ENCODE measurements at regions not wholly inside any gene's neighbourhood (a gene's known extent, or its start where the extent isn't known, plus 50 kb on each side); places are given as distances from the start of the nearest gene placed in this dataset.

GRCh38 chr19:33947265-33947964 lies 150.7 kb downstream of the KCTD15 start:
- TF ChIP-seq JAZF1 (CRISPR knock-in tag; IDR thresholded peaks at IDR 0.05) = no peak
- TF ChIP-seq, protein P1, sequence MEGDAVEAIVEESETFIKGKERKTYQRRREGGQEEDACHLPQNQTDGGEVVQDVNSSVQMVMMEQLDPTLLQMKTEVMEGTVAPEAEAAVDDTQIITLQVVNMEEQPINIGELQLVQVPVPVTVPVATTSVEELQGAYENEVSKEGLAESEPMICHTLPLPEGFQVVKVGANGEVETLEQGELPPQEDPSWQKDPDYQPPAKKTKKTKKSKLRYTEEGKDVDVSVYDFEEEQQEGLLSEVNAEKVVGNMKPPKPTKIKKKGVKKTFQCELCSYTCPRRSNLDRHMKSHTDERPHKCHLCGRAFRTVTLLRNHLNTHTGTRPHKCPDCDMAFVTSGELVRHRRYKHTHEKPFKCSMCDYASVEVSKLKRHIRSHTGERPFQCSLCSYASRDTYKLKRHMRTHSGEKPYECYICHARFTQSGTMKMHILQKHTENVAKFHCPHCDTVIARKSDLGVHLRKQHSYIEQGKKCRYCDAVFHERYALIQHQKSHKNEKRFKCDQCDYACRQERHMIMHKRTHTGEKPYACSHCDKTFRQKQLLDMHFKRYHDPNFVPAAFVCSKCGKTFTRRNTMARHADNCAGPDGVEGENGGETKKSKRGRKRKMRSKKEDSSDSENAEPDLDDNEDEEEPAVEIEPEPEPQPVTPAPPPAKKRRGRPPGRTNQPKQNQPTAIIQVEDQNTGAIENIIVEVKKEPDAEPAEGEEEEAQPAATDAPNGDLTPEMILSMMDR (IDR thresholded peaks at IDR 0.05) = no peak
- TF ChIP-seq, protein P2, sequence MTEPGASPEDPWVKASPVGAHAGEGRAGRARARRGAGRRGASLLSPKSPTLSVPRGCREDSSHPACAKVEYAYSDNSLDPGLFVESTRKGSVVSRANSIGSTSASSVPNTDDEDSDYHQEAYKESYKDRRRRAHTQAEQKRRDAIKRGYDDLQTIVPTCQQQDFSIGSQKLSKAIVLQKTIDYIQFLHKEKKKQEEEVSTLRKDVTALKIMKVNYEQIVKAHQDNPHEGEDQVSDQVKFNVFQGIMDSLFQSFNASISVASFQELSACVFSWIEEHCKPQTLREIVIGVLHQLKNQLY (CRISPR knock-in tag; IDR thresholded peaks at IDR 0.05) = no peak
- TF ChIP-seq NFE2L1 (CRISPR knock-in tag; IDR thresholded peaks at IDR 0.05) = no peak
- TF ChIP-seq E2F4 (CRISPR knock-in tag; IDR thresholded peaks at IDR 0.05; ENCODE audit: borderline replicate concordance, low read depth) = no peak
- no peak for TF ChIP-seq NR2C2 (CRISPR knock-in tag; IDR thresholded peaks at IDR 0.05)
- no peak for TF ChIP-seq ESRRA (CRISPR knock-in tag; IDR thresholded peaks at IDR 0.05; ENCODE audit: borderline replicate concordance)
- TF ChIP-seq TCF7 (CRISPR knock-in tag; IDR thresholded peaks at IDR 0.05; ENCODE audit: low read depth) = no peak
- TF ChIP-seq CBFB (CRISPR knock-in tag; IDR thresholded peaks at IDR 0.05; ENCODE audit: low read depth) = no peak
- no peak for TF ChIP-seq E2F5 (CRISPR knock-in tag; IDR thresholded peaks at IDR 0.05)
- TF ChIP-seq FOXK1 (CRISPR knock-in tag; IDR thresholded peaks at IDR 0.05) = no peak
- TF ChIP-seq, protein P3, sequence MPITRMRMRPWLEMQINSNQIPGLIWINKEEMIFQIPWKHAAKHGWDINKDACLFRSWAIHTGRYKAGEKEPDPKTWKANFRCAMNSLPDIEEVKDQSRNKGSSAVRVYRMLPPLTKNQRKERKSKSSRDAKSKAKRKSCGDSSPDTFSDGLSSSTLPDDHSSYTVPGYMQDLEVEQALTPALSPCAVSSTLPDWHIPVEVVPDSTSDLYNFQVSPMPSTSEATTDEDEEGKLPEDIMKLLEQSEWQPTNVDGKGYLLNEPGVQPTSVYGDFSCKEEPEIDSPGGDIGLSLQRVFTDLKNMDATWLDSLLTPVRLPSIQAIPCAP (CRISPR knock-in tag; IDR thresholded peaks at IDR 0.05) = no peak
